ENCODE measurements at regions not wholly inside any gene's neighbourhood (a gene's known extent, or its start where the extent isn't known, plus 50 kb on each side); places are given as distances from the start of the nearest gene placed in this dataset.

DNA sequence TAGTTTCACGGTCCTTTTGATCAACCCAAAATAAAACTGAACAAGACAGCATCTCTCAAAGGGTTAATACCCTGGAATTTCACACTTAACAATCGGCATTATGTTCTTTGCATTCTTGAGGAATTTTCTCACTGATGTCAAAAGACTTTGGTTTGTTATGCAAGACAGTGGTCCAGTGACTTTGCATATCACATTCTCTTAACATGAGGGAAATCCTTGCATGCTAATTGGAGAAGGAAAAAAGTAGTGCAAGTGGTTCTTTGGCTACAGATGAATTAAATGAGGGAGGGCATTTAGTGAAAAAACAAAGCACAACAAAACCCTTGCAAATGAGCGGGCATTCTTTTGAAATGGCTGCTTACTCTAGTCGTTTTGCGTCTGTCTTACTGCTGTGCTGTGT lies 105.1 kb upstream of the LIMCH1 start (continued):
- TF ChIP-seq HDAC6 (IDR thresholded peaks at IDR 0.05; ENCODE audit: unreplicated experiment) (no peak), BMI1 (IDR thresholded peaks at IDR 0.05; ENCODE audit: borderline replicate concordance) (no peak), IKZF1 (conservative IDR thresholded peaks at IDR 0.05) (no peak), ASH2L (IDR thresholded peaks at IDR 0.05; ENCODE audit: borderline replicate concordance, low read depth) (no peak)
- TF ChIP-seq, protein P1, sequence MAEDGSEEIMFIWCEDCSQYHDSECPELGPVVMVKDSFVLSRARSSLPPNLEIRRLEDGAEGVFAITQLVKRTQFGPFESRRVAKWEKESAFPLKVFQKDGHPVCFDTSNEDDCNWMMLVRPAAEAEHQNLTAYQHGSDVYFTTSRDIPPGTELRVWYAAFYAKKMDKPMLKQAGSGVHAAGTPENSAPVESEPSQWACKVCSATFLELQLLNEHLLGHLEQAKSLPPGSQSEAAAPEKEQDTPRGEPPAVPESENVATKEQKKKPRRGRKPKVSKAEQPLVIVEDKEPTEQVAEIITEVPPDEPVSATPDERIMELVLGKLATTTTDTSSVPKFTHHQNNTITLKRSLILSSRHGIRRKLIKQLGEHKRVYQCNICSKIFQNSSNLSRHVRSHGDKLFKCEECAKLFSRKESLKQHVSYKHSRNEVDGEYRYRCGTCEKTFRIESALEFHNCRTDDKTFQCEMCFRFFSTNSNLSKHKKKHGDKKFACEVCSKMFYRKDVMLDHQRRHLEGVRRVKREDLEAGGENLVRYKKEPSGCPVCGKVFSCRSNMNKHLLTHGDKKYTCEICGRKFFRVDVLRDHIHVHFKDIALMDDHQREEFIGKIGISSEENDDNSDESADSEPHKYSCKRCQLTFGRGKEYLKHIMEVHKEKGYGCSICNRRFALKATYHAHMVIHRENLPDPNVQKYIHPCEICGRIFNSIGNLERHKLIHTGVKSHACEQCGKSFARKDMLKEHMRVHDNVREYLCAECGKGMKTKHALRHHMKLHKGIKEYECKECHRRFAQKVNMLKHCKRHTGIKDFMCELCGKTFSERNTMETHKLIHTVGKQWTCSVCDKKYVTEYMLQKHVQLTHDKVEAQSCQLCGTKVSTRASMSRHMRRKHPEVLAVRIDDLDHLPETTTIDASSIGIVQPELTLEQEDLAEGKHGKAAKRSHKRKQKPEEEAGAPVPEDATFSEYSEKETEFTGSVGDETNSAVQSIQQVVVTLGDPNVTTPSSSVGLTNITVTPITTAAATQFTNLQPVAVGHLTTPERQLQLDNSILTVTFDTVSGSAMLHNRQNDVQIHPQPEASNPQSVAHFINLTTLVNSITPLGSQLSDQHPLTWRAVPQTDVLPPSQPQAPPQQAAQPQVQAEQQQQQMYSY (CRISPR knock-in tag; IDR thresholded peaks at IDR 0.05) = no peak
- TF ChIP-seq, protein P2, sequence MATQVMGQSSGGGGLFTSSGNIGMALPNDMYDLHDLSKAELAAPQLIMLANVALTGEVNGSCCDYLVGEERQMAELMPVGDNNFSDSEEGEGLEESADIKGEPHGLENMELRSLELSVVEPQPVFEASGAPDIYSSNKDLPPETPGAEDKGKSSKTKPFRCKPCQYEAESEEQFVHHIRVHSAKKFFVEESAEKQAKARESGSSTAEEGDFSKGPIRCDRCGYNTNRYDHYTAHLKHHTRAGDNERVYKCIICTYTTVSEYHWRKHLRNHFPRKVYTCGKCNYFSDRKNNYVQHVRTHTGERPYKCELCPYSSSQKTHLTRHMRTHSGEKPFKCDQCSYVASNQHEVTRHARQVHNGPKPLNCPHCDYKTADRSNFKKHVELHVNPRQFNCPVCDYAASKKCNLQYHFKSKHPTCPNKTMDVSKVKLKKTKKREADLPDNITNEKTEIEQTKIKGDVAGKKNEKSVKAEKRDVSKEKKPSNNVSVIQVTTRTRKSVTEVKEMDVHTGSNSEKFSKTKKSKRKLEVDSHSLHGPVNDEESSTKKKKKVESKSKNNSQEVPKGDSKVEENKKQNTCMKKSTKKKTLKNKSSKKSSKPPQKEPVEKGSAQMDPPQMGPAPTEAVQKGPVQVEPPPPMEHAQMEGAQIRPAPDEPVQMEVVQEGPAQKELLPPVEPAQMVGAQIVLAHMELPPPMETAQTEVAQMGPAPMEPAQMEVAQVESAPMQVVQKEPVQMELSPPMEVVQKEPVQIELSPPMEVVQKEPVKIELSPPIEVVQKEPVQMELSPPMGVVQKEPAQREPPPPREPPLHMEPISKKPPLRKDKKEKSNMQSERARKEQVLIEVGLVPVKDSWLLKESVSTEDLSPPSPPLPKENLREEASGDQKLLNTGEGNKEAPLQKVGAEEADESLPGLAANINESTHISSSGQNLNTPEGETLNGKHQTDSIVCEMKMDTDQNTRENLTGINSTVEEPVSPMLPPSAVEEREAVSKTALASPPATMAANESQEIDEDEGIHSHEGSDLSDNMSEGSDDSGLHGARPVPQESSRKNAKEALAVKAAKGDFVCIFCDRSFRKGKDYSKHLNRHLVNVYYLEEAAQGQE (IDR thresholded peaks at IDR 0.05; ENCODE audit: low read depth, low read length) = no peak

DNA sequence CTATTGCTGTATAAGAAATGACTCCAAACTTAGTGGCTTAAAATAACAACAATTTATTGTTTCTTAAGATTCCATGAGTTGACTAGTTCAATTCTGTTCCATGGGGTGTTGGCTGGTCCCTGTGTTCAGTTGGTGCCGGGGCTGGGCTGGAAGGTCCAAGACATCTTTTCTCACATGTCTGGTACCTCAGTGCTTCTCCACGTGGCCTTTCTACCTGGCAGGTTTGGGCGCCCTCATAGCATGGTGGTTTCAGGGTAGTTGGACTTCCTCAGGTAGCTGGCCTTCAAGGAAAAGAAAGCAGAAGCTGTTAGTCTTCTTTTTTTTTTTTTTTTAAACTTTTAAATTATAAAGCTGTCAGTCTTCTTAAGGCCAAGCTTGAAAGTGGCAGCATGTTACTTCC lies 104.6 kb upstream of the LIMCH1 start:
- CTCF ChIA-PET = no interaction called here
- H3K9me3 ChIP-seq (replicated peaks; ENCODE audit: control insufficient read depth, insufficient read depth, low read length) = no peaks in the 10 kb centered on the region
- H3K4me1 ChIP-seq (ENCODE audit: control insufficient read depth, insufficient read depth, low read length) = no peaks in the 10 kb centered on the region
- DNase-seq (ENCODE audit: low read depth, low spot score) = no peak
- SMC1A ChIA-PET (ENCODE audit: uncharacterized antibody, unreplicated experiment) = no interaction called here
- no peak for ATAC-seq
- POLR2A ChIA-PET = no interaction called here
- no peaks in the 10 kb centered on the region for H4K20me1 ChIP-seq (ENCODE audit: control insufficient read depth, insufficient read depth)
- no peak for FAIRE-seq
- no peak overlapping the region for H3K9ac ChIP-seq (ENCODE audit: control insufficient read depth, insufficient read depth, low read length)
- WGBS (ENCODE audit: insufficient coverage, insufficient replicate concordance, low lambda C conversion rate, missing lambda C conversion rate) = 31% methylated on average over 3 of the region's 3 CpGs
- RAD21 ChIA-PET (ENCODE audit: unreplicated experiment) = no interaction called here
- no peaks in the 10 kb centered on the region for H3K36me3 ChIP-seq (ENCODE audit: control insufficient read depth in 2 of 2, insufficient read depth in 2 of 2, low read length in 1 of 2)
- H3K27me3 ChIP-seq (replicated peaks in 1 of 2; ENCODE audit: control insufficient read depth in 2 of 2, insufficient read depth in 2 of 2, low read length in 1 of 2) = no peaks in the 10 kb centered on the region; a peak in 1 of 4 replicates
- no peaks in the 10 kb centered on the region for H3K79me2 ChIP-seq (ENCODE audit: control insufficient read depth, insufficient read depth, low read length)
- BruUV-seq (replicated peaks) = no TSS peak
- H3K4me2 ChIP-seq (ENCODE audit: control insufficient read depth, insufficient read depth) = no peak overlapping the region
- no peak overlapping the region for H3K27ac ChIP-seq (ENCODE audit: control insufficient read depth, insufficient read depth)
- intact Hi-C loops (cut with micrococcal nuclease; ENCODE audit: unreplicated experiment) = no loop called here
- H3K4me3 ChIP-seq = no peak overlapping the region
- no peak overlapping the region for H2AFZ ChIP-seq (ENCODE audit: control insufficient read depth, low read depth, low read length)
- in situ Hi-C loops (cut with MboI) = no loop called here
- TF ChIP-seq YY1 (IDR thresholded peaks at IDR 0.05; ENCODE audit: low read depth, low read length) (no peak), BHLHE40 (IDR thresholded peaks at IDR 0.05; ENCODE audit: borderline replicate concordance in 1 of 2, low read depth in 2 of 2, low read length in 1 of 2) (no peak), GATAD2B (conservative IDR thresholded peaks at IDR 0.05; ENCODE audit: low read depth) (no peak), PML (IDR thresholded peaks at IDR 0.05; ENCODE audit: low read length) (no peak), JUND (IDR thresholded peaks at IDR 0.05; ENCODE audit: low read depth, low read length) (no peak), RUNX3 (IDR thresholded peaks at IDR 0.05; ENCODE audit: low read length) (no peak), SMAD1 (IDR thresholded peaks at IDR 0.05; ENCODE audit: low read depth, partially characterized antibody) (no peak), MXI1 (IDR thresholded peaks at IDR 0.05; ENCODE audit: low read depth, low read length) (no peak)
- TF ChIP-seq, protein P3, sequence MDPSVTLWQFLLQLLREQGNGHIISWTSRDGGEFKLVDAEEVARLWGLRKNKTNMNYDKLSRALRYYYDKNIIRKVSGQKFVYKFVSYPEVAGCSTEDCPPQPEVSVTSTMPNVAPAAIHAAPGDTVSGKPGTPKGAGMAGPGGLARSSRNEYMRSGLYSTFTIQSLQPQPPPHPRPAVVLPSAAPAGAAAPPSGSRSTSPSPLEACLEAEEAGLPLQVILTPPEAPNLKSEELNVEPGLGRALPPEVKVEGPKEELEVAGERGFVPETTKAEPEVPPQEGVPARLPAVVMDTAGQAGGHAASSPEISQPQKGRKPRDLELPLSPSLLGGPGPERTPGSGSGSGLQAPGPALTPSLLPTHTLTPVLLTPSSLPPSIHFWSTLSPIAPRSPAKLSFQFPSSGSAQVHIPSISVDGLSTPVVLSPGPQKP (IDR thresholded peaks at IDR 0.05; ENCODE audit: low read depth, low read length) = no peak
